ENCODE measurements at regions not wholly inside any gene's neighbourhood (a gene's known extent, or its start where the extent isn't known, plus 50 kb on each side); places are given as distances from the start of the nearest gene placed in this dataset.

DNA sequence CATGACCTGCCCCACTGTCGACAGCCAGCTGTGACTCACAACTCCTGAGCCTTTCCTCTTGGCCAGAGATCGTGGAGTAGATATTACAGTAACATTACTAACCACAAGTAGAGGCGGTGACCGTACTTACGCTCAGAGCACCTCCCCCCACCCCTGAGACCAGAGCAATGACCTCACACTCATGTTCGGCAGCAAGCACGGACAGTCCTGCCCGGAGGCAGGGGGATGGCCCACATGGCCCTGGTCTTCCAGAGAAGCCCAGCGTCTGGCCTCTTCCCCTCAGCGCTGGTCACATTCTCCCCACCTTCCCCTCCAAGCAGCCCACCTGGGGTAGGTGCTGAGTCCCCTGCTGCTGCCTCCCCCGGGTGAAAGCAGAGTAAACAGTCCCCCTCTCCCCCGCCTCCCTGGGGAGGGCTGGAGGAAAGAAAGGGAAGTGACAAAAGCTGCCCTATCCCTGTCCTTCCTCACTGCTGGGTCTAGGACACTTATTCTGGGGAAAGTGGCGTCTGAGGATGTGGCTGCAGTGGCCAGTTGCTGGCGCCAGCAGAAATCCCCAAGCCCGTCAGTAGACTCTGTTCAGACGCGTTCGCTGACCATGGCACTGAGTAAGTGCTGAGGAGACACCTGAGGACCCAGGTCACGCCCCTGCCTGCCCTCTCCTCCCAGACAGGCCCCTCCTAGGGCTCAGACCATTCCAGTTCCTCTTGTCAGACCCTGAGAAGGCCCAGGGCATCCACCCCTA lies 68.5 kb downstream of the MRPL14 start:
- H3K4me2 ChIP-seq (ENCODE audit: insufficient read depth, low read length) = peak overlapping the region; percentile 4
- H2AFZ ChIP-seq (ENCODE audit: low read depth, low read length) = peak overlapping the region; percentile 32
- TSS peak; percentile 82 for BruUV-seq (replicated peaks)

More for the DNA sequence above, 68.5 kb downstream of the MRPL14 start:
- H3K4me1 ChIP-seq (ENCODE audit: control insufficient read depth, extremely low read depth, insufficient read depth, low read length) = peaks cover 39% of the 10 kb centered on the region
- CTCF ChIA-PET = interaction anchor here (0.9 to 2.5 kb wide), 7 partner anchors 9 to 289 kb away, joined by 3 to 13 read pairs (median 8); partner anchors contain the start of gene VEGFA
- H3K9me3 ChIP-seq (replicated peaks; ENCODE audit: control insufficient read depth, insufficient read depth, low read length) = no peaks in the 10 kb centered on the region
- H4K20me1 ChIP-seq (replicated peaks; ENCODE audit: control insufficient read depth, extremely low read depth, insufficient read depth, low read length) = no peaks in the 10 kb centered on the region
- TF ChIP-seq GATA2 (IDR thresholded peaks at IDR 0.05; ENCODE audit: insufficient read depth, insufficient read length, low read depth, low read length) (peak; percentile 100), MYC (IDR thresholded peaks at IDR 0.05; ENCODE audit: low read depth, low read length) (peak; percentile 67), POLR2AphosphoS5 (IDR thresholded peaks at IDR 0.05; ENCODE audit: insufficient read depth, low read depth, low read length) (peak; percentile 97), EZH2 (IDR thresholded peaks at IDR 0.05; ENCODE audit: borderline replicate concordance, low read depth, low read length, severe bottlenecking) (no peak), MAX (IDR thresholded peaks at IDR 0.05; ENCODE audit: insufficient read depth, insufficient read length) (no peak), JUN (IDR thresholded peaks at IDR 0.05; ENCODE audit: borderline replicate concordance, insufficient read depth, insufficient read length, low read depth) (peak; percentile 89), FOS (IDR thresholded peaks at IDR 0.05; ENCODE audit: borderline replicate concordance, insufficient read depth, low read length) (peak; percentile 97), POLR2A (IDR thresholded peaks at IDR 0.05; ENCODE audit: low read depth, low read length) (no peak)
- TF ChIP-seq, protein P1, sequence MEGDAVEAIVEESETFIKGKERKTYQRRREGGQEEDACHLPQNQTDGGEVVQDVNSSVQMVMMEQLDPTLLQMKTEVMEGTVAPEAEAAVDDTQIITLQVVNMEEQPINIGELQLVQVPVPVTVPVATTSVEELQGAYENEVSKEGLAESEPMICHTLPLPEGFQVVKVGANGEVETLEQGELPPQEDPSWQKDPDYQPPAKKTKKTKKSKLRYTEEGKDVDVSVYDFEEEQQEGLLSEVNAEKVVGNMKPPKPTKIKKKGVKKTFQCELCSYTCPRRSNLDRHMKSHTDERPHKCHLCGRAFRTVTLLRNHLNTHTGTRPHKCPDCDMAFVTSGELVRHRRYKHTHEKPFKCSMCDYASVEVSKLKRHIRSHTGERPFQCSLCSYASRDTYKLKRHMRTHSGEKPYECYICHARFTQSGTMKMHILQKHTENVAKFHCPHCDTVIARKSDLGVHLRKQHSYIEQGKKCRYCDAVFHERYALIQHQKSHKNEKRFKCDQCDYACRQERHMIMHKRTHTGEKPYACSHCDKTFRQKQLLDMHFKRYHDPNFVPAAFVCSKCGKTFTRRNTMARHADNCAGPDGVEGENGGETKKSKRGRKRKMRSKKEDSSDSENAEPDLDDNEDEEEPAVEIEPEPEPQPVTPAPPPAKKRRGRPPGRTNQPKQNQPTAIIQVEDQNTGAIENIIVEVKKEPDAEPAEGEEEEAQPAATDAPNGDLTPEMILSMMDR (IDR thresholded peaks at IDR 0.05; ENCODE audit: extremely low read depth in 1 of 2, insufficient read depth in 1 of 2, low read depth in 1 of 2, low read length in 2 of 2) = no peak
- intact Hi-C loops (cut with micrococcal nuclease) = loop anchor here (2.0 to 5.0 kb wide), 3 partner anchors 16 to 286 kb away; partner anchors contain the start of gene VEGFA
- peak overlapping the region; percentile 93 for H3K27ac ChIP-seq (ENCODE audit: insufficient read depth, low read depth, low read length)
- DNase-seq (ENCODE audit: low read depth, low spot score) = peak; percentile 95
- H3K27me3 ChIP-seq (ENCODE audit: control insufficient read depth in 2 of 2, insufficient read depth in 2 of 2, low read length in 2 of 2) = no peaks in the 10 kb centered on the region
- dilution Hi-C loops (cut with MboI; ENCODE audit: extremely low pct_ligation_motif_present, low sequenced_read_pairs) = no loop called here
- H3K9me1 ChIP-seq (replicated peaks; ENCODE audit: control insufficient read depth, extremely low read depth, insufficient read depth, low read length) = no peaks in the 10 kb centered on the region
- POLR2A ChIA-PET = interaction anchor here (1.0 kb wide), 1 partner anchor 47 kb away, joined by 3 read pairs; no protein-coding TSS in a partner anchor
- H3K36me3 ChIP-seq (ENCODE audit: control insufficient read depth in 2 of 2, extremely low read depth in 1 of 2, insufficient read depth in 2 of 2, low read length in 2 of 2) = no peaks in the 10 kb centered on the region
- no peaks in the 10 kb centered on the region for H3K79me2 ChIP-seq (ENCODE audit: control insufficient read depth, insufficient read depth, low read length)
- no peak overlapping the region for H3K4me3 ChIP-seq (replicated peaks in 1 of 3; ENCODE audit: insufficient read depth in 1 of 3, low read depth in 1 of 3, low read length in 3 of 3)
- FAIRE-seq = peak; percentile 99
- H3K9ac ChIP-seq (replicated peaks; ENCODE audit: extremely low read depth, insufficient read depth, low read length) = peak overlapping the region; percentile 65

Measured in endothelial cell of umbilical vein (primary cell).